AG09309 (cell line): ENCODE measurements at regions not wholly inside any gene's neighbourhood (a gene's known extent, or its start where the extent isn't known, plus 50 kb on each side); places are given as distances from the start of the nearest gene placed in this dataset.

Source experiments
- DNase-seq: peaks from one replicate; pipeline ENCODE4 v3.0.0-alpha.2; 2010; ENCODE audit warnings: low read depth
- H3K4me3 ChIP-seq: 2 replicates; pipeline ENCODE4 v1.5.1; 2011; ENCODE audit warnings: mild to moderate bottlenecking, low read depth, low read length, moderate library complexity; ENCODE audit not compliant: control insufficient read depth
- TF ChIP-seq, protein P1 (sequence below): IDR thresholded peaks from 2 replicates; pipeline ENCODE4 v1.5.1; 2011; ENCODE audit warnings: mild to moderate bottlenecking, low read depth, low read length, inconsistent platforms; ENCODE audit not compliant: insufficient read depth, control insufficient read depth; ENCODE audit errors: missing control alignments

GRCh38 chr14:30482276-30482675 lies 76.7 kb upstream of the G2E3 start:
- no peak for DNase-seq
- no peak overlapping the region for H3K4me3 ChIP-seq
- TF ChIP-seq, protein P1, sequence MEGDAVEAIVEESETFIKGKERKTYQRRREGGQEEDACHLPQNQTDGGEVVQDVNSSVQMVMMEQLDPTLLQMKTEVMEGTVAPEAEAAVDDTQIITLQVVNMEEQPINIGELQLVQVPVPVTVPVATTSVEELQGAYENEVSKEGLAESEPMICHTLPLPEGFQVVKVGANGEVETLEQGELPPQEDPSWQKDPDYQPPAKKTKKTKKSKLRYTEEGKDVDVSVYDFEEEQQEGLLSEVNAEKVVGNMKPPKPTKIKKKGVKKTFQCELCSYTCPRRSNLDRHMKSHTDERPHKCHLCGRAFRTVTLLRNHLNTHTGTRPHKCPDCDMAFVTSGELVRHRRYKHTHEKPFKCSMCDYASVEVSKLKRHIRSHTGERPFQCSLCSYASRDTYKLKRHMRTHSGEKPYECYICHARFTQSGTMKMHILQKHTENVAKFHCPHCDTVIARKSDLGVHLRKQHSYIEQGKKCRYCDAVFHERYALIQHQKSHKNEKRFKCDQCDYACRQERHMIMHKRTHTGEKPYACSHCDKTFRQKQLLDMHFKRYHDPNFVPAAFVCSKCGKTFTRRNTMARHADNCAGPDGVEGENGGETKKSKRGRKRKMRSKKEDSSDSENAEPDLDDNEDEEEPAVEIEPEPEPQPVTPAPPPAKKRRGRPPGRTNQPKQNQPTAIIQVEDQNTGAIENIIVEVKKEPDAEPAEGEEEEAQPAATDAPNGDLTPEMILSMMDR: no peak

DNA sequence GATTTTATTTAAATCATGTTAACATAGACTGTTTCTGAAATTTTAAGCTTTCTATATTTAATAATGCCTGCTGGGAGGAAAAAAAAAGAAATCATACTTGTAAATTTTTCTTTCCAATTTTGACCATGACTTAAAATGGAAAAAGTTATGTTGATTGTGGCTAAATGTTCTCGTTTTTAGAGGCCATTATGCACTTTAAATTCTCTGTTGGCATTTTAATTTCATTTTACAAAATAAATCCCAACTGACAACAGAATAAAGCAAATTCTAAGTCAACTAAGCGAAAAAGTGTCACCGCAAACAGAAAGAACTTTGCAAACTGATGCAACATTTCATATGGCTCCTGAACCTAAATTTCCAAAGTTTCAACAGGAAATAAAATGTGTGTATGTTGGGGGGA lies 74.8 kb upstream of the G2E3 start:
- DNase-seq: no peak
- H3K4me3 ChIP-seq: no peak overlapping the region
- TF ChIP-seq, protein P1: no peak

DNA sequence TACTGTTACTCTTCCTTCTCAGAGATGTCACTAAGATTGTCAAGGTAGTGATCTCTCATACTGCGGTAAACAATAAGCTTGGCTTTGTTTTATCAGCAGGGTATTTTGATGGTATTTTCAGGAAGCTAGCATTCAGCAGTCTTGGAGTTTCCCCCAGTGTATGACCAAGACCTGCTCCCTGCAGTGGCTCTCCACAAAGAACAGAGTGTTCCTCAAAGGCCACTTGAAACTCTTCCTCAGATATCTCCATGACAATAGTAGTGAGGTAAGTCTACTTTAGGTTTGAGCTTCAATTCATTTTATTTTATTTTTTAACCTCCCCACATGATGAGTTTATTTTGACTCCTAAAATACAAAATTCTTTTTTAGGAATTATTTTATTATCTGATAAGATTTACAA lies 74.0 kb upstream of the G2E3 start:
- no peak overlapping the region for H3K4me3 ChIP-seq
- TF ChIP-seq, protein P1: no peak
- no peak for DNase-seq

- TF ChIP-seq, protein P1: no peak
- DNase-seq: no peak
- H3K4me3 ChIP-seq: no peak overlapping the region
Measured at GRCh38 chr14:30496852-30497251, 62.1 kb upstream of the G2E3 start.

GRCh38 chr14:30499358-30499757 lies 59.6 kb upstream of the G2E3 start:
- H3K4me3 ChIP-seq: no peak overlapping the region
- DNase-seq: no peak
- TF ChIP-seq, protein P1: no peak

DNA sequence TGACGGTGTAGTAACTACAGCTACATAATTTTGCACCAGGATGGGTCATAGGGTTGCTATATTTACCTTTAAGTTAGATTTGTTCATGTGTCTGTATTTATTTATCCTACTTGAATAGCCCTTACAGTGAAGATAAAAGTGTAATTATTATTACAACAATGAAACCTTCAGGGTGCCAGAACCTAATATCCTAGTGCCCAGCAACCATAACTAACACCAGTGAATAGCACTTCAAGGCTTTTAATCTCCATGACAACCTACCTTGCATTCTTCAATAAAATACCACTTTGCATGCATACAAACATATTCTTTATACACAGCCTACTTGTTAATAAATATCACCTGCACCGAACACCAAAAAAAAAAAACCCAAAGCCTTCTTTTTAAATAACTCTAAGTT lies 58.7 kb upstream of the G2E3 start:
- TF ChIP-seq, protein P1: no peak
- DNase-seq: no peak
- H3K4me3 ChIP-seq: no peak overlapping the region

DNA sequence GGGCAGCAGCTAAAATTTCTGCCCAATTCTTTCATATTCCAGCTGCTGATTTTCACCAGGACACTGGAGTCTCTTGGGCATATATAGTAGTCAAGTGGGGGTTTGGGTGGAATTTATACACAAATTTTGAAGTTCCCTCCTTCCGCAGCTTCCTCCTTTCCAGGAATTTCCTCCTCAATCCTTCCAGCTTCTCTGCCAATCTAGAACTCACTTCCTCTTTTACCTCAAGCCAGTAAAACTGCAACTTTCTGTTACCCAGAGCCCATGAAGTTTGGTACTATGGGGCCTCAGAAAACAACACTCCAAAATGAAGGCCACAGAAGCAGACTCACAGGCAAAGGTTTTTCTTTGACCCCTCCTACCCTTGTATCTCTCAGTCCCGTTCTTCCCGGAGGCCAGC lies 51.7 kb upstream of the G2E3 start:
- H3K4me3 ChIP-seq: no peak overlapping the region
- TF ChIP-seq, protein P1: no peak
- no peak for DNase-seq
